K562 (cell line): ENCODE measurements at regions not wholly inside any gene's neighbourhood (a gene's known extent, or its start where the extent isn't known, plus 50 kb on each side); places are given as distances from the start of the nearest gene placed in this dataset.

Experiments used
- ATAC-seq: fragments of 200-7000 bp; cut with Tn5 transposase; 3 replicates; pipeline ENCODE4 v1.9.1; 2020; ENCODE audit warnings: moderate library complexity
- BruUV-seq: library from RNA; stranded (reverse); fragments of 400-500 nt; replicated peaks from 2 replicates; lab custom pipeline; 2021; lab: Mats Ljungman, UMichigan
- CTCF ChIA-PET: fragments of 300-600 bp; formaldehyde crosslinking; extraction: SDS; loops from one replicate; lab custom pipeline; 2021; ENCODE audit warnings: low intra/inter-chr PET ratio; lab: Yijun Ruan, JAX
- POLR2A ChIA-PET: fragments of 300-600, 350-650 bp; sonication (Branson Sonifier 250); formaldehyde crosslinking; extraction: SDS; loops from one replicate; lab custom pipeline; 2021; ENCODE audit warnings: antibody characterized with exemption, inconsistent platforms; lab: Yijun Ruan, JAX
- DNase-seq, 4 experiments: peaks; one replicate each; pipeline versions ENCODE4 v3.0.0 to v3.0.0-alpha.2; 2011 to 2018; ENCODE audit warnings: low spot score in 3 of 4, mixed read lengths in 3 of 4; ENCODE audit errors: extremely low read depth in 1 of 4
- FAIRE-seq: peaks from 2 replicates; lab custom pipeline; 2011; peaks lifted over from hg19 to GRCh38; lab: Jason Lieb, UNC
- H2AFZ ChIP-seq: 2 replicates; pipeline ENCODE4 v1.6.0; 2011; ENCODE audit warnings: low read depth, low read length, control low read depth, inconsistent platforms
- H3K27ac ChIP-seq: fragments of 200-600 bp; 3 replicates; pipeline ENCODE4 v1.8.0; 2011; ENCODE audit warnings: low read depth, mild to moderate bottlenecking, control low read depth, inconsistent platforms, low read length, moderate library complexity, mixed read lengths; ENCODE audit errors: extremely low read depth
- H3K27me3 ChIP-seq, 2 experiments: fragments of 300-600 bp in 1 of 2; 2 replicates in 1 of 2; 3 replicates in 1 of 2; pipeline versions ENCODE4 v1.6.0 to v1.8.0; 2011; ENCODE audit warnings: inconsistent platforms in 2 of 2, low read length in 2 of 2, mild to moderate bottlenecking in 1 of 2, mixed read lengths in 1 of 2, moderate library complexity in 1 of 2; ENCODE audit not compliant: control insufficient read depth in 2 of 2, insufficient read depth in 2 of 2
- H3K36me3 ChIP-seq: fragments of 300-600 bp; 3 replicates; pipeline ENCODE4 v1.8.0; 2011; ENCODE audit warnings: mild to moderate bottlenecking, low read length, inconsistent platforms; ENCODE audit not compliant: control insufficient read depth, insufficient read depth
- H3K4me1 ChIP-seq, 2 experiments: fragments of 200-600 bp in 1 of 2; replicated peaks in 1 of 2; 2 replicates in 1 of 2; 3 replicates in 1 of 2; pipeline versions ENCODE4 v1.5.1 to v1.8.0; 2011; ENCODE audit warnings: inconsistent platforms in 2 of 2, low read length in 2 of 2, mild to moderate bottlenecking in 1 of 2, mixed read lengths in 1 of 2, moderate library complexity in 1 of 2; ENCODE audit not compliant: control insufficient read depth in 2 of 2, insufficient read depth in 2 of 2
- H3K4me2 ChIP-seq: 2 replicates; pipeline ENCODE4 v1.6.1; 2011; ENCODE audit warnings: low read length, control low read depth, inconsistent platforms, mixed read lengths; ENCODE audit not compliant: insufficient read depth
- H3K4me3 ChIP-seq: fragments of 200-600 bp; sonication (generic), shearing (Covaris generic); 2 replicates; pipeline ENCODE4 v1.5.1; 2016; ENCODE audit warnings: control low read depth, inconsistent platforms
- H3K79me2 ChIP-seq: fragments of 200-600 bp; 3 replicates; pipeline ENCODE4 v1.8.0; 2011; ENCODE audit warnings: low read length, inconsistent platforms; ENCODE audit not compliant: control insufficient read depth, insufficient read depth
- H3K9ac ChIP-seq, 2 experiments: 2 replicates each; pipeline versions ENCODE4 v1.6.0 to v1.6.1; 2011; ENCODE audit warnings: low read depth in 2 of 2, low read length in 2 of 2, control low read depth in 1 of 2, inconsistent platforms in 1 of 2, mild to moderate bottlenecking in 1 of 2, mixed read lengths in 1 of 2; ENCODE audit not compliant: insufficient read depth in 1 of 2
- H3K9me1 ChIP-seq: one replicate; pipeline ENCODE4 v1.6.0; 2011; ENCODE audit warnings: inconsistent platforms, mild to moderate bottlenecking, low read length, moderate library complexity; ENCODE audit not compliant: control insufficient read depth, insufficient read depth
- H3K9me3 ChIP-seq: replicated peaks from 2 replicates; pipeline ENCODE4 v1.5.1; 2011; ENCODE audit warnings: low read depth, low read length, inconsistent platforms; ENCODE audit not compliant: control insufficient read depth, insufficient read depth
- H4K20me1 ChIP-seq: replicated peaks from 2 replicates; pipeline ENCODE4 v1.6.1; 2011; ENCODE audit warnings: low read length, inconsistent platforms, mixed read lengths; ENCODE audit not compliant: control insufficient read depth, insufficient read depth
- BDP1 ChIP-seq: IDR thresholded peaks from 3 replicates; pipeline ENCODE4 v1.6.1; 2011; ENCODE audit not compliant: insufficient read length, insufficient read depth
- MIER1 ChIP-seq: fragments of 450-650 bp; IDR thresholded peaks from 2 replicates; pipeline ENCODE4 v1.6.1; 2016; ENCODE audit warnings: antibody characterized with exemption, mild to moderate bottlenecking, low read depth
- NFIC ChIP-seq: fragments of 450-650 bp; IDR thresholded peaks from 2 replicates; pipeline ENCODE4 v1.6.1; 2017; ENCODE audit warnings: mild to moderate bottlenecking, inconsistent platforms
- PML ChIP-seq: IDR thresholded peaks from 2 replicates; pipeline ENCODE4 v1.6.1; 2012; ENCODE audit warnings: low read length, inconsistent platforms
- ZNF695 ChIP-seq: fragments of 450-650 bp; formaldehyde crosslinking; IDR thresholded peaks from 2 replicates; pipeline ENCODE4 v1.4.0; 2020; ENCODE audit warnings: mild to moderate bottlenecking, moderate library complexity
- WGBS: fragments of 100-300 bp; shearing (Covaris generic); methylation state at CpG from one replicate; pipeline ENCODE4 v1.1.6; 2016; ENCODE audit warnings: low coverage, mixed read lengths; ENCODE audit not compliant: insufficient coverage; ENCODE audit errors: missing lambda C conversion rate; 5-methylcytosine and 5-hydroxymethylcytosine counted together
- in situ Hi-C: fragments of 300-500 bp; cut with MboI; formaldehyde crosslinking; loops from 4 replicates; pipeline ENCODE4 v1.15.0; 2018; ENCODE audit warnings: inconsistent platforms, mixed read lengths
- intact Hi-C: fragments of 100-400 bp; cut with micrococcal nuclease; formaldehyde crosslinking; loops from 2 replicates; pipeline ENCODE4 v1.14.2; 2022
- TF ChIP-seq, protein P1 (sequence below): fragments of 150-350 bp; conservative IDR thresholded peaks from 2 replicates; pipeline ENCODE4 v1.6.1; 2014; ENCODE audit warnings: low read length
- TF ChIP-seq, protein P2 (sequence below): sonication (generic); formaldehyde crosslinking; IDR thresholded peaks from 2 replicates; pipeline ENCODE4 v1.8.1; 2023; ENCODE audit warnings: mild to moderate bottlenecking, missing genetic modification reagents

DNA sequence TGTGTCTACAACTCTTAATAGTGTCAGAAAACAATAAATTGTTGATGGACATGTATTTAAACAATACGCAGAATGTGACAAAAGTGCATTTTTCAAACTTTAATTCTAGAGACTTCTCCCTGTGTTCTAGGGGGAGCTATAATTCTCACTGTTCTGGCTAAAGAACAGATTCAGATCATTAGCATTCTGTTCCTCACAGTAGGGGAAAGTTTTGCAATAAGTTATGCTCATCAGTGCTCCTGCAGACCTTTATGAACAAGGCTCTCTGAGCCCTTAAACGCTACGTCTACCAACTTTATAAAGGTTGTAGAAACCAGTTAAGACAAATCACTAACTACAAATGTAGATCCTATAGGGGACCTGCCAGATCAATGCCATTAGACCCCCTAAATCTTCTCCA is 444.2 kb downstream of the SQOR start (continued):
- TF ChIP-seq, protein P1, sequence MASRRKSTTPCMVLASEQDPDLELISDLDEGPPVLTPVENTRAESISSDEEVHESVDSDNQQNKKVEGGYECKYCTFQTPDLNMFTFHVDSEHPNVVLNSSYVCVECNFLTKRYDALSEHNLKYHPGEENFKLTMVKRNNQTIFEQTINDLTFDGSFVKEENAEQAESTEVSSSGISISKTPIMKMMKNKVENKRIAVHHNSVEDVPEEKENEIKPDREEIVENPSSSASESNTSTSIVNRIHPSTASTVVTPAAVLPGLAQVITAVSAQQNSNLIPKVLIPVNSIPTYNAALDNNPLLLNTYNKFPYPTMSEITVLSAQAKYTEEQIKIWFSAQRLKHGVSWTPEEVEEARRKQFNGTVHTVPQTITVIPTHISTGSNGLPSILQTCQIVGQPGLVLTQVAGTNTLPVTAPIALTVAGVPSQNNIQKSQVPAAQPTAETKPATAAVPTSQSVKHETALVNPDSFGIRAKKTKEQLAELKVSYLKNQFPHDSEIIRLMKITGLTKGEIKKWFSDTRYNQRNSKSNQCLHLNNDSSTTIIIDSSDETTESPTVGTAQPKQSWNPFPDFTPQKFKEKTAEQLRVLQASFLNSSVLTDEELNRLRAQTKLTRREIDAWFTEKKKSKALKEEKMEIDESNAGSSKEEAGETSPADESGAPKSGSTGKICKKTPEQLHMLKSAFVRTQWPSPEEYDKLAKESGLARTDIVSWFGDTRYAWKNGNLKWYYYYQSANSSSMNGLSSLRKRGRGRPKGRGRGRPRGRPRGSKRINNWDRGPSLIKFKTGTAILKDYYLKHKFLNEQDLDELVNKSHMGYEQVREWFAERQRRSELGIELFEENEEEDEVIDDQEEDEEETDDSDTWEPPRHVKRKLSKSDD = no peak
- TF ChIP-seq NFIC (no peak), BDP1 (no peak)

DNA sequence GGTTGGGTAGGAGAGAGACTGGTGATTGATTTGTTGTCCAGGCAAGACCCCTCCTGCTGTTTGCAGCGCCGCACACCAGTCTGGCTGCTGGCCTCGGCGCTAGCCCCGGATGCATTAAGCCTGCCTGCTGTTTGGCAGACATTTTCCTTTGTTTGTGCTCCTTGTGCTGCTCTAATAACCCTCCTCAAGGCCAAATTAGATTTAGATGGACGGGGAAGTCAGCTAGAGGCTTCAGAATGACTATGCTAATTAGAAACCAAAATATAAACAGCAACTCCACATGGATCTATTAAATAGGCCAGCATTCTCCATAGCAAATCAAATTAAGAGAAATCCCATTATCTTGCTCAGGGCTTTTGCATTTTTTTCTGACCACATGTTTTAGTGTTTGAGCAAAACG is 445.2 kb downstream of the SQOR start:
- H3K9me1 ChIP-seq = no peaks in the 10 kb centered on the region
- DNase-seq (no peak), FAIRE-seq (no peak), ATAC-seq (no peak)
- intact Hi-C loops = no loop called here
- H3K4me1 ChIP-seq = no peaks in the 10 kb centered on the region
- H3K9ac ChIP-seq = no peak overlapping the region
- H3K36me3 ChIP-seq = no peaks in the 10 kb centered on the region
- ChIA-PET POLR2A (no interaction called here), CTCF (no interaction called here)
- H4K20me1 ChIP-seq = no peaks in the 10 kb centered on the region
- no peaks in the 10 kb centered on the region for H3K9me3 ChIP-seq
- WGBS = 1% methylated on average over 7 of the region's 7 CpGs
- no peak overlapping the region for H3K27ac ChIP-seq
- H3K4me3 ChIP-seq = no peak overlapping the region
- no peaks in the 10 kb centered on the region for H3K79me2 ChIP-seq
- H3K27me3 ChIP-seq = no peaks in the 10 kb centered on the region
- in situ Hi-C loops = no loop called here
- no peak overlapping the region for H3K4me2 ChIP-seq
- no peak overlapping the region for H2AFZ ChIP-seq
- TF ChIP-seq, protein P2, sequence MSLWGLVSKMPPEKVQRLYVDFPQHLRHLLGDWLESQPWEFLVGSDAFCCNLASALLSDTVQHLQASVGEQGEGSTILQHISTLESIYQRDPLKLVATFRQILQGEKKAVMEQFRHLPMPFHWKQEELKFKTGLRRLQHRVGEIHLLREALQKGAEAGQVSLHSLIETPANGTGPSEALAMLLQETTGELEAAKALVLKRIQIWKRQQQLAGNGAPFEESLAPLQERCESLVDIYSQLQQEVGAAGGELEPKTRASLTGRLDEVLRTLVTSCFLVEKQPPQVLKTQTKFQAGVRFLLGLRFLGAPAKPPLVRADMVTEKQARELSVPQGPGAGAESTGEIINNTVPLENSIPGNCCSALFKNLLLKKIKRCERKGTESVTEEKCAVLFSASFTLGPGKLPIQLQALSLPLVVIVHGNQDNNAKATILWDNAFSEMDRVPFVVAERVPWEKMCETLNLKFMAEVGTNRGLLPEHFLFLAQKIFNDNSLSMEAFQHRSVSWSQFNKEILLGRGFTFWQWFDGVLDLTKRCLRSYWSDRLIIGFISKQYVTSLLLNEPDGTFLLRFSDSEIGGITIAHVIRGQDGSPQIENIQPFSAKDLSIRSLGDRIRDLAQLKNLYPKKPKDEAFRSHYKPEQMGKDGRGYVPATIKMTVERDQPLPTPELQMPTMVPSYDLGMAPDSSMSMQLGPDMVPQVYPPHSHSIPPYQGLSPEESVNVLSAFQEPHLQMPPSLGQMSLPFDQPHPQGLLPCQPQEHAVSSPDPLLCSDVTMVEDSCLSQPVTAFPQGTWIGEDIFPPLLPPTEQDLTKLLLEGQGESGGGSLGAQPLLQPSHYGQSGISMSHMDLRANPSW = no peak
- TF ChIP-seq ZNF695 (CRISPR knock-in tag) (no peak), PML (no peak), MIER1 (no peak)
- BruUV-seq = no TSS peak
